GM23248 (cell line): ENCODE measurements at regions not wholly inside any gene's neighbourhood (a gene's known extent, or its start where the extent isn't known, plus 50 kb on each side); places are given as distances from the start of the nearest gene placed in this dataset.

Source experiments
- DNase-seq: peaks from one replicate; pipeline ENCODE4 v3.0.0-alpha.2; 2015
- H2AFZ ChIP-seq: fragments of 200-600 bp; sonication (generic); 2 replicates; pipeline ENCODE4 v1.6.1; 2016; ENCODE audit warnings: antibody characterized with exemption
- H3F3A ChIP-seq: fragments of 200-600 bp; sonication (generic); 2 replicates; pipeline ENCODE4 v1.6.1; 2016; ENCODE audit warnings: mild to moderate bottlenecking, antibody characterized with exemption, mixed run types; ENCODE audit not compliant: insufficient read depth
- H3K27ac ChIP-seq: fragments of 200-600 bp; sonication (generic); 2 replicates; pipeline ENCODE4 v1.5.1; 2016; ENCODE audit warnings: mild to moderate bottlenecking
- H3K27me3 ChIP-seq: fragments of 200-600 bp; sonication (generic); replicated peaks from 2 replicates; pipeline ENCODE4 v1.6.1; 2016; ENCODE audit warnings: mild to moderate bottlenecking; ENCODE audit not compliant: insufficient read depth
- H3K36me3 ChIP-seq: fragments of 200-600 bp; sonication (generic); 2 replicates; pipeline ENCODE4 v1.6.1; 2016; ENCODE audit warnings: low read depth, mild to moderate bottlenecking
- H3K4me1 ChIP-seq: fragments of 200-600 bp; sonication (generic); 2 replicates; pipeline ENCODE4 v1.6.1; 2016; ENCODE audit warnings: mild to moderate bottlenecking; ENCODE audit not compliant: insufficient read depth
- H3K4me2 ChIP-seq: fragments of 200-600 bp; sonication (generic); one replicate; pipeline ENCODE4 v1.6.1; 2016; ENCODE audit warnings: mild to moderate bottlenecking; ENCODE audit not compliant: unreplicated experiment
- H3K4me3 ChIP-seq: fragments of 200-600 bp; sonication (generic); 2 replicates; pipeline ENCODE4 v1.5.1; 2016; ENCODE audit warnings: mild to moderate bottlenecking
- H3K79me2 ChIP-seq: fragments of 200-600 bp; sonication (generic); 2 replicates; pipeline ENCODE4 v1.6.1; 2016; ENCODE audit warnings: mild to moderate bottlenecking; ENCODE audit not compliant: insufficient read depth
- H3K9ac ChIP-seq: fragments of 200-600 bp; sonication (generic); 2 replicates; pipeline ENCODE4 v1.6.1; 2016; ENCODE audit warnings: mild to moderate bottlenecking
- H3K9me2 ChIP-seq: fragments of 200-600 bp; sonication (generic); 2 replicates; pipeline ENCODE4 v1.6.1; 2016; ENCODE audit warnings: mixed run types, mild to moderate bottlenecking, moderate library complexity; ENCODE audit not compliant: insufficient read depth
- H3K9me3 ChIP-seq: fragments of 200-600 bp; sonication (generic); one replicate; pipeline ENCODE4 v1.6.1; 2017; ENCODE audit warnings: low read depth
- H4K20me1 ChIP-seq: fragments of 200-600 bp; sonication (generic); 2 replicates; pipeline ENCODE4 v1.6.0; 2016; ENCODE audit not compliant: insufficient read depth
- EZH2 ChIP-seq: fragments of 200-600 bp; sonication (generic); IDR thresholded peaks from 2 replicates; pipeline ENCODE4 v1.6.1; 2018; ENCODE audit warnings: antibody characterized with exemption, mild to moderate bottlenecking; ENCODE audit not compliant: insufficient read depth, poor library complexity, severe bottlenecking
- EZH2phosphoT487 ChIP-seq: fragments of 200-600 bp; sonication (generic); IDR thresholded peaks from 2 replicates; pipeline ENCODE4 v1.6.1; 2018; ENCODE audit warnings: antibody characterized with exemption, moderate library complexity, mild to moderate bottlenecking, low read depth; ENCODE audit not compliant: insufficient read depth
- WGBS, 2 experiments: methylation state at CpG; one replicate each; pipeline ENCODE4 v1.1.6; 2015 to 2017; ENCODE audit warnings: low lambda C conversion rate in 2 of 2, low coverage in 1 of 2; ENCODE audit errors: missing lambda C conversion rate in 2 of 2; 5-methylcytosine and 5-hydroxymethylcytosine counted together
- in situ Hi-C: fragments of 300-500 bp; cut with MboI; formaldehyde crosslinking; loops from 2 replicates; pipeline ENCODE4 v1.15.0; 2020

DNA sequence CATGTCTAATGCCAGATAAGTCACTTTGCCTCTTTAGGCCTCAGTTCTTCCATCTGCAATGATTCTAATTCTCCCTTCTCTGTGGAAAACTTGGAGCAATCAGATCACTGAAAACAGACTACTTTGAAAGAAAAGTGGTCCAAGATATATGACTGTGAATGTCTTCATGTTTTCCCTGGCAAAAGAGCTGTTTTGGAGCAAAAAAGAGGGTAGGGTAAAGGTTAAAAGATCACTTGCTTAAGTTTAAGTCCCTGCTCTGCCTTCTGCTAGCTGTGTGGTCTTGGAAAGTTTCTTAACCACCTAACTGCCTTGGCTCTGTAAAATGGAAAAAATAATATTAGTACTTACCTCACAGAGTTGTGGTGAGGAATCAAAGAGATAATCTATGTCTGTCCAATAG is 140.3 kb upstream of the PAK3 start:
- Histone ChIP-seq H3K27ac (no peak overlapping the region), H3K9ac (no peak overlapping the region)

DNA sequence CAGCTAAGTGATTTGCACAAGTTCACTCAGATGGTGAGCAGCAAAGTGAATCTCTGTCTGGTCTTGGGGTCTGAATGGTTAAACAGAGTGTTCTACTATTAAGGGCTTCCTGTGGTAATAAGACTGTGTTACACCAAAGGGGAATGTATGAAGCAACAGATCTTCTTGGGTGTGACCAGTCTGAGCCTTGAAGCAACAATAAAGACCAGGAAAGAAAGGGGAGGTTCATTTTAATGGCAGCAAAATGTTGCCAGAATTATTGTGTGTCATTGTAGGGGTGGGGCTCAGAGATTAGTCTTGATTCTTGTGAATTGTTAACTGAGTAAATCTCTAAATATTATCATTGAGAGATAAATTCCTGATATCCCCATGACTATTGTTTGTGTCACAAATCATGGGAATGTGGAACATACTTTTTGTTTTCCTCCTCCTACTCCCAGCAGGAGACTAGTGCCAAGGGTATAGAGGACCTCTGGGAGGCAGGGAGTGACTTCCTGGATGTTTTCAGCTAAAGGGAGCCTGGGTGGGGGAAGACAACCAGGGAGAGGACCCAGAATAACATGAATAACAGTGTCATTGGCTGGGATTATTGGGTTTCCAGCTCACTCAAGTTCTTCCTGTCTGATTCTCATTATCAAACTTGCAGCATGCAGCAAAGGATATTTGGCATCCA is 141.4 kb upstream of the PAK3 start:
- DNase-seq, result no peak
- Histone ChIP-seq H3K9me3 (no peaks in the 10 kb centered on the region), H3K27me3 (no peaks in the 10 kb centered on the region), H3K27ac (no peak overlapping the region), H3K79me2 (no peaks in the 10 kb centered on the region), H3K9me2 (no peaks in the 10 kb centered on the region), H3K4me1 (no peaks in the 10 kb centered on the region), H3K4me3 (no peak overlapping the region), H3K36me3 (no peaks in the 10 kb centered on the region), H3F3A (no peaks in the 10 kb centered on the region), H3K4me2 (no peak overlapping the region), H4K20me1 (no peaks in the 10 kb centered on the region), H3K9ac (no peak overlapping the region), H2AFZ (no peak overlapping the region)
- TF ChIP-seq EZH2 (no peak), EZH2phosphoT487 (no peak)
- in situ Hi-C loops, result no loop called here

More for the DNA sequence above, 140.3 kb upstream of the PAK3 start:
- H3K4me2 ChIP-seq, result no peak overlapping the region
- no peaks in the 10 kb centered on the region for H3K9me3 ChIP-seq
- no peak overlapping the region for H3K4me3 ChIP-seq
- TF ChIP-seq EZH2phosphoT487 (no peak), EZH2 (no peak)
- no peaks in the 10 kb centered on the region for H4K20me1 ChIP-seq
- DNase-seq, result no peak
- in situ Hi-C loops, result no loop called here
- H3K79me2 ChIP-seq, result no peaks in the 10 kb centered on the region
- H3K36me3 ChIP-seq, result no peaks in the 10 kb centered on the region
- H3K27me3 ChIP-seq, result no peaks in the 10 kb centered on the region
- no peaks in the 10 kb centered on the region for H3K9me2 ChIP-seq
- no peaks in the 10 kb centered on the region for H3K4me1 ChIP-seq
- no peaks in the 10 kb centered on the region for H3F3A ChIP-seq
- no peak overlapping the region for H2AFZ ChIP-seq

- H2AFZ ChIP-seq, result no peak overlapping the region
- H3K9me3 ChIP-seq, result no peaks in the 10 kb centered on the region
- no peak overlapping the region for H3K9ac ChIP-seq
- H3K27me3 ChIP-seq, result no peaks in the 10 kb centered on the region
- H3K9me2 ChIP-seq, result no peaks in the 10 kb centered on the region
- no peak for DNase-seq
- no peaks in the 10 kb centered on the region for H3K79me2 ChIP-seq
- no peak overlapping the region for H3K4me2 ChIP-seq
- H3K27ac ChIP-seq, result no peak overlapping the region
- 17 to 21% methylated on average over 6 of the region's 6 CpGs for whole genome bisulfite sequencing, 2 experiments
- no peaks in the 10 kb centered on the region for H3K36me3 ChIP-seq
- no peaks in the 10 kb centered on the region for H4K20me1 ChIP-seq
- in situ Hi-C loops, result no loop called here
- no peaks in the 10 kb centered on the region for H3K4me1 ChIP-seq
- H3F3A ChIP-seq, result no peaks in the 10 kb centered on the region
- no peak for TF ChIP-seq EZH2phosphoT487
- TF ChIP-seq EZH2, result no peak
- no peak overlapping the region for H3K4me3 ChIP-seq
Observed at GRCh38 chrX:110951472-110952269, 144.3 kb upstream of the PAK3 start.

DNA sequence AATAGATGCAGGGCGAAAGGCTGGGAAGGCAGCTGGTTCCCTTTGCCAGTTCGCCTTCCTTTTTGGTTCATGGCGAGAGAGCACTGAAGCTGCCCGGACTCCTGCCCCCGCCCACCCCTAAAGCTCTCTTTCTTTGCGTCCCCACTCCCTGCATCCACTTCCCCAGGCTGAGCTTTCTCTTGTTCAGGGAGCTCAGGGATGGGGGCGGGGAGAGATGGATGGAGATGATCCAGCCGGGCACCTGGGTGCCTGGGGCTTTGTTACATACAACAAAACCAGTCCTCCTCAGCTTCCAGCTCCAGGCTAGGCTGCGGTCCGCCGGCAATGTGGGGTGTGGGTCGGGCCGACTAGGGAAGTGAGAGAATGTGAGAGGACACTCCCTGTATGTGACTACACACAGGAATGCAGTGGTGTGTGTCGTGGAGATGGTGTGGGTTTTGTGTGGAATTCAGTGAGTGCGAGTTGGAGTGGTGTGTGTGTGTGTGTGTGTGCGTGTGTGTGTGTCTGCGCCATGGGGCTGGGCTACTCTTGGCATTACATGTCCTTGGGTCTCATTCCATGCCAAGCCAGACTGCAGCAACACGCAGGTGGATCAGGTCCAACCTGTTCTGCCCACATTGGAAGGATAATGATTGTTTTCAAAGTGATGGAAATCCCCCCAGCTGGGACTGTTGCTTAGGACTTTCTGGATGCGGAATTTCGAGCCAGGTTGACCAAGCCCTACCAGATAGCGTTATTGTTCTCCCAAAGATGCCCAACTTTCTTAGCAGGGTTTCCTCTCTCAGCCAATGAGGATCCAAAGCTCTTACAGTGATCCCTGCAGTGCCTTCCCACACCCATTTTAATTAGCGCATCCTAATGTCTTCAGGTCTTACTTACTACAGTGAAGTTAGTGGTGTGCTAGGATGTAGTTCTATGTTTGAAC is 149.4 kb upstream of the CHRDL1 start:
- Histone ChIP-seq H2AFZ (no peak overlapping the region), H3K4me3 (no peak overlapping the region), H3K4me2 (no peak overlapping the region), H4K20me1 (no peaks in the 10 kb centered on the region), H3K27ac (no peak overlapping the region), H3K36me3 (no peaks in the 10 kb centered on the region), H3K79me2 (no peaks in the 10 kb centered on the region), H3K27me3 (no peaks in the 10 kb centered on the region), H3F3A (no peaks in the 10 kb centered on the region), H3K9ac (no peak overlapping the region), H3K4me1 (no peaks in the 10 kb centered on the region), H3K9me3 (no peaks in the 10 kb centered on the region), H3K9me2 (no peaks in the 10 kb centered on the region)
- TF ChIP-seq EZH2, result no peak
- TF ChIP-seq EZH2phosphoT487, result no peak
- WGBS, 2 experiments, result 8 to 12% methylated on average over 9 to 22 of the region's 22 CpGs
- in situ Hi-C loops, result no loop called here
- DNase-seq, result no peak
